Sigmoid colon (tissue), 6 donors: ENCODE measurements at regions not wholly inside any gene's neighbourhood (a gene's known extent, or its start where the extent isn't known, plus 50 kb on each side); places are given as distances from the start of the nearest gene placed in this dataset.
"Not testable (repeated sequence)": the region's sequence is repeated elsewhere in the genome, so short reads cannot be mapped to it uniquely, and the experiment has no call there.

Experiments
- DNase-seq: peaks from one replicate; pipeline ENCODE4 v3.0.0-alpha.2; 2019
- H3K27ac ChIP-seq, 4 donors: fragments of 200-600 bp; sonication (generic); one replicate each; pipeline ENCODE4 v1.5.1; 2016 to 2019; ENCODE audit warnings: mild to moderate bottlenecking in 1 of 4
- H3K27me3 ChIP-seq, 3 donors: fragments of 200-600 bp; sonication (generic); one replicate each; pipeline ENCODE4 v1.5.1; 2019; ENCODE audit warnings: mild to moderate bottlenecking in 1 of 3
- H3K36me3 ChIP-seq, 4 donors: fragments of 200-600 bp; sonication (generic); one replicate each; pipeline ENCODE4 v1.5.1; 2016 to 2019
- H3K4me1 ChIP-seq, 4 donors: fragments of 200-600 bp; sonication (generic); one replicate each; pipeline ENCODE4 v1.5.1; 2017 to 2019
- H3K4me3 ChIP-seq, 4 donors: fragments of 200-600 bp; sonication (generic); one replicate each; pipeline ENCODE4 v1.5.1; 2017 to 2019; ENCODE audit warnings: mild to moderate bottlenecking in 2 of 4, moderate library complexity in 1 of 4
- H3K9me3 ChIP-seq, 4 donors: fragments of 200-600 bp in 3 of 4; sonication (generic) in 3 of 4; one replicate each; pipeline versions ENCODE4 v1.5.1 to v1.6.1; 2013 to 2019
- CTCF ChIP-seq, 4 experiments: fragments of 450-650 bp in 3 of 4; fragments of 200-600 bp in 1 of 4; IDR thresholded peaks; one replicate each; pipeline ENCODE4 v1.5.1; 2016 to 2019; ENCODE audit warnings: antibody characterized with exemption in 4 of 4, mild to moderate bottlenecking in 3 of 4, moderate library complexity in 2 of 4
- EP300 ChIP-seq, 4 donors: sonication (generic); formaldehyde crosslinking; IDR thresholded peaks; one replicate each; pipeline ENCODE4 v1.6.1; 2017; ENCODE audit warnings: antibody characterized with exemption in 4 of 4
- POLR2A ChIP-seq, 2 donors: fragments of 450-650 bp; IDR thresholded peaks; one replicate each; pipeline ENCODE4 v1.6.1; 2016; ENCODE audit warnings: antibody characterized with exemption in 2 of 2, mild to moderate bottlenecking in 2 of 2, moderate library complexity in 2 of 2
- POLR2AphosphoS5 ChIP-seq, 4 donors: sonication (generic); formaldehyde crosslinking; IDR thresholded peaks; one replicate each; pipeline ENCODE4 v1.6.1; 2017; ENCODE audit warnings: antibody characterized with exemption in 4 of 4
- WGBS, 2 donors: extraction: QIAGEN DNeasy Blood & Tissue Kit; methylation state at CpG; one replicate each; pipeline ENCODE4 v1.1.7; 2013; 5-methylcytosine and 5-hydroxymethylcytosine counted together
- intact Hi-C: fragments of 100-400 bp; cut with DNase I; formaldehyde crosslinking; loops from one replicate; pipeline ENCODE4 v1.15.1; 2023
- donor health status: healthy with polysubstance abuse.
- donor health status: healthy.

DNA sequence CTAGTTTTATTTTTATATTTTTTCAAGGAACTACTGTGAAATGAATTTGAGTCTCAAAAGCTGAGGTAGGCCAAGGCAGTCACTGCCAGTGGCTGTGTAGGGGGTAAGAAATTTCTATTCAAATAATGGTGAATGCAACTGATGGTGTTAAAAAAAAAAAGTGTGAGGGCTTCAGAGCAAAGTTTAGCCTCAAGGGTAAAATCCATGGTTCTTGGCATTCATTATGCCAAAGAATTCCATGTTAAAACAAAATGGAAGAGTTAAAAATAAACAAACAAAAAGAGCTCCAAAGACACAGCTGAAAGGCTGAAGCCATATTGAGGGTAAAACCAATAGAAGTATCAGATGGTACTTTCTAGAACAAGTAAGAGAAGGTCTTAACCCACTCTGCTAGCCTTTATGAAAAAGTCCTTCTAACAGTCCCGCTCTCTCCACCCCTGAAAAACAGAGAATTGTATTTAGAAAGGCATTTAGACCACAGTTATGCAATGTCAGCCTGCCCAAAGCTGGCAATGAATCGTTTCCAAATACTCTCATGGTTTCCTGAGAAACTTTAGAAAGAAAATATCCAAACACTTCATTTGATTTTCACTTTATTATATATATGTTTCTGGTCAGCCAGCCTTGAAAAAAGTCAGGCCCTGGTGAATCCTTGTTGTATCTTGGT is 158.4 kb upstream of the GMNC start:
- TF ChIP-seq POLR2A (IDR thresholded peaks at IDR 0.05) (no peak), EP300 (IDR thresholded peaks at IDR 0.05) (no peak), POLR2AphosphoS5 (IDR thresholded peaks at IDR 0.05) (no peak), CTCF (IDR thresholded peaks at IDR 0.05) (no peak)
- Histone ChIP-seq H3K36me3 (no peaks in the 10 kb centered on the region), H3K4me3 (no peak overlapping the region), H3K9me3 (no peaks in the 10 kb centered on the region), H3K27me3 (no peaks in the 10 kb centered on the region), H3K27ac (no peak overlapping the region), H3K4me1 (no peaks in the 10 kb centered on the region)
- 61 to 62% methylated on average over 2 of the region's 2 CpGs for WGBS, 2 donors
- intact Hi-C loops = no loop called here
- DNase-seq = no peak

DNA sequence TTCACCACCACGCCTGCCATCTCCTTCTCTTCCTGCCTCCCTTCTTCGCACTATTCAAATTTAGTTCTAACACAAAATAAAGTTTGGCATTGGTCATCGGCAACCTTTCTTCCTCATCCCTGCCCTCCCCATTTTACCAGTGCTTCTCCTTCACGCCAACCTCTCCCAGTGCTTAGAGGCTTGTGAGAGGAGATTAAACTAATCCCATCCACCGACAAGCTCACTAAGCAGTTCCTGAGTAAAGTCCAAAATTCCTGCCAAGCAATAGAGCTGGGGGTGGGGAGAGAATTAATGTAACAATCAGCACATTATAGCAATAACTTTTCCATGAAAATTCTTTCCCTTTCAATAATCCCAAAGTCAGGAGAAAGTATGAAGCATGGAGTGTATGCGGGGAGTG is 157.4 kb upstream of the GMNC start:
- H3K4me3 ChIP-seq = no peak overlapping the region
- no peaks in the 10 kb centered on the region for H3K9me3 ChIP-seq
- intact Hi-C loops = no loop called here
- H3K4me1 ChIP-seq = no peaks in the 10 kb centered on the region
- DNase-seq = no peak
- no peak overlapping the region for H3K27ac ChIP-seq
- no peak for TF ChIP-seq CTCF (IDR thresholded peaks at IDR 0.05)
- TF ChIP-seq POLR2AphosphoS5 (IDR thresholded peaks at IDR 0.05) = no peak
- no peak for TF ChIP-seq POLR2A (IDR thresholded peaks at IDR 0.05)
- TF ChIP-seq EP300 (IDR thresholded peaks at IDR 0.05) = no peak
- no peaks in the 10 kb centered on the region for H3K36me3 ChIP-seq
- no peaks in the 10 kb centered on the region for H3K27me3 ChIP-seq
- WGBS, 2 donors = 83% methylated on average over 6 of the region's 6 CpGs

DNA sequence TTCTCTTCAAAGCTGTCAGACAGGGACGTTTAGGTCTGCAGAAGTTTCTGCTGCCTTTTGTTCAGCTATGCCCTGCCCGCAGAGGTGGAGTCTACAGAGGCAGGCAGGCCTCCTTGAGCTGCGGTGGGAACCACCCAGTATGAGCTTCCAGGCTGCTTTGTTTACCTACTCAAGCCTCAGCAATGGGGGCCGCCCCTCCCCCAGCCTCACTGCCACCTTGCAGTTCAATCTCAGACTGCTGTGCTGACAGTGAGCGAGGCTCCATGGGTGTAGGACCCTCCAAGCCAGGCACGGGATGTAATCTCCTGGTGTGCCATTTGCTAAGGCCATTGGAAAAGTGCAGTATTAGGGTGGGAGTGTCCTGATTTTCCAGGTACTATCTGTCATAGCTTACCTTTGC is 153.5 kb upstream of the GMNC start:
- DNase-seq, H3K36me3 ChIP-seq, H3K27ac ChIP-seq, H3K4me1 ChIP-seq, intact Hi-C loops, H3K9me3 ChIP-seq, H3K27me3 ChIP-seq, H3K4me3 ChIP-seq: not testable (repeated sequence)
- WGBS, 2 donors = 70 to 79% methylated on average over 6 of the region's 6 CpGs

GRCh38 chr3:191008074-191008473 is 145.6 kb upstream of the GMNC start:
- Histone ChIP-seq H3K36me3 (no peaks in the 10 kb centered on the region), H3K4me1 (no peaks in the 10 kb centered on the region), H3K4me3 (no peak overlapping the region), H3K27ac (no peak overlapping the region), H3K27me3 (no peaks in the 10 kb centered on the region), H3K9me3 (no peaks in the 10 kb centered on the region)
- WGBS, 2 donors = 64 to 78% methylated on average over 1 of the region's 1 CpG
- DNase-seq = no peak
- intact Hi-C loops = no loop called here
- no peak for TF ChIP-seq POLR2AphosphoS5 (IDR thresholded peaks at IDR 0.05)
- no peak for TF ChIP-seq POLR2A (IDR thresholded peaks at IDR 0.05)
- no peak for TF ChIP-seq CTCF (IDR thresholded peaks at IDR 0.05)
- no peak for TF ChIP-seq EP300 (IDR thresholded peaks at IDR 0.05)

- WGBS, 2 donors = 78 to 81% methylated on average over 3 of the region's 3 CpGs
- H3K9me3 ChIP-seq = no peaks in the 10 kb centered on the region
- TF ChIP-seq CTCF (IDR thresholded peaks at IDR 0.05) = no peak
- TF ChIP-seq POLR2A (IDR thresholded peaks at IDR 0.05) = no peak
- TF ChIP-seq POLR2AphosphoS5 (IDR thresholded peaks at IDR 0.05) = no peak
- no peak for TF ChIP-seq EP300 (IDR thresholded peaks at IDR 0.05)
- no peaks in the 10 kb centered on the region for H3K4me1 ChIP-seq
- no peaks in the 10 kb centered on the region for H3K27me3 ChIP-seq
- H3K4me3 ChIP-seq = no peak overlapping the region
- intact Hi-C loops = no loop called here
- no peak for DNase-seq
- H3K27ac ChIP-seq = no peak overlapping the region
- no peaks in the 10 kb centered on the region for H3K36me3 ChIP-seq
Measured at GRCh38 chr3:191005790-191006189, 143.3 kb upstream of the GMNC start.
